HT-29 (cell line): ENCODE measurements at regions not wholly inside any gene's neighbourhood (a gene's known extent, or its start where the extent isn't known, plus 50 kb on each side); places are given as distances from the start of the nearest gene placed in this dataset.

Source experiments
- DNase-seq: peaks from one replicate; pipeline ENCODE4 v3.0.0-alpha.2; 2015; ENCODE audit warnings: low spot score

GRCh38 chr4:36394352-36394903 lies 113.0 kb downstream of the DTHD1 start:
- DNase-seq = peak; percentile 23

DNA sequence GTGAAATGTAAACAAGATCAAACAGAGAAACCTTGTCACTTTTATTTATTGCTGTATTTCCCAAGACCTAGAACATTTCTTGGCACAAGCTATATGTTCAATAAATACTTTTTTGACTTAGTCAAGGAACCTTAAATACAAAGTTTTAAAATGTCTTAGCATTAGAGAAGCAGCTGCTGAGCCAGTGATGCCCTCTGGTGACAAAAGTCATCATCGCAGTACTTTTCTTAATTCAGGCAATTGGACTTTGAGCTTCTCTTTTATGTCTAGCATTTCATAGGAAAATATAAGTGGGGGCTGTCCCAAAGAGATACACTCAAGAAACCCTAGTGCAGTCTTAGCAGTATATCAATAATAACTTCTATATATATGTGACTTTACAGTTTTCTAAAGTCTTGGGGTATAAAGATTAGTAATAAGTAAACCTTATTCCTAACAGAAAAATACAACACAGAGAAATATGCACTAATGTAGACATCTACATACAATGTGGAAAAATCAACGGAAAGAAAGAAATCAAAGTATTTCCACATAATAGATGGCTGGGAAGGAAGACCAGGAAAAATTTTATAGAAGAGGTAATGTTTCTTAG lies 118.4 kb downstream of the DTHD1 start:
- peak; percentile 68 for DNase-seq

GRCh38 chr4:36402008-36402758 lies 120.8 kb downstream of the DTHD1 start:
- no peak for DNase-seq

- no peak for DNase-seq
Measured at GRCh38 chr4:36411338-36411737, 129.9 kb downstream of the DTHD1 start.

GRCh38 chr4:36414248-36414647 lies 132.8 kb downstream of the DTHD1 start:
- DNase-seq = peak; percentile 43

DNA sequence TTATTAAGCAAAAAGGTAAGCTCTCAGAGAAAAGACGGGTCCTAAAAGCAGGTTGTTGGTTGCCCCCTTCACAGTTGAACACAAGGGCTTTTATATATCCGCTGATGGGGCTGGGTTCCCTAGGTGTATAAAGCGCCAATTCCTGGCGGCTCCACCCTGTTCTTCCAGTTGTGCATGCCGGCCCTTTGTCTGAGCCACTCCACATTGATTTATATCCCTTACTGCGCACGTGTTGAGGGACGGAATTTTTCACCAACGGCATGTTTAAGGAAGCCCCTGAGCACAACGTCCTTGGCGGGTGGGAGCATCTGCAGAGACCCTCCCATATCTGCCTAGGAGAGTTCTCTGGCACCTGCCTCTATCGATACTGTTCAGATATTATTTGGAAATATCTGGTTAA lies 135.7 kb downstream of the DTHD1 start:
- no peak for DNase-seq

- DNase-seq = peak; percentile 17
Measured at GRCh38 chr4:36420111-36420679, 138.8 kb downstream of the DTHD1 start.

DNA sequence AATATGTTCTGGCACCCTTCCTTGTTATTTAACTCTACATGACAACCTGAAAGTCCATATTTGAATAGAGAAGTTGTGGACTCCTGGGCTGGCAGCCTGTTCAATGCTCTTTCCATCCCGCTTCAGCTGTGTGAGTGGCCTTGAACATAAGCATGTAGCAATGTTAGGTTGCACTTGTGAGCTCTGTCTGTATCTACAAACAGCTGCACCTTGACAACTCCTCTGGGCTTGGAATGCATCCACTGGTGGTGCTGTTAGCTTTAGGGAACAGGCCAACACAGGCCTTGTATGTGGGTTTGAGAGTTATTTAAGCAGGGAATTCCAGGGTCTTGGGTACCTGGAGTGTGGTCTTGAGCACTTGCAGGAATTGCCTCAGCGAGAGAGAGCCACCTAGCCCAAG lies 141.2 kb downstream of the DTHD1 start:
- DNase-seq = no peak

GRCh38 chr4:36426741-36427140 lies 145.3 kb downstream of the DTHD1 start:
- no peak for DNase-seq

DNA sequence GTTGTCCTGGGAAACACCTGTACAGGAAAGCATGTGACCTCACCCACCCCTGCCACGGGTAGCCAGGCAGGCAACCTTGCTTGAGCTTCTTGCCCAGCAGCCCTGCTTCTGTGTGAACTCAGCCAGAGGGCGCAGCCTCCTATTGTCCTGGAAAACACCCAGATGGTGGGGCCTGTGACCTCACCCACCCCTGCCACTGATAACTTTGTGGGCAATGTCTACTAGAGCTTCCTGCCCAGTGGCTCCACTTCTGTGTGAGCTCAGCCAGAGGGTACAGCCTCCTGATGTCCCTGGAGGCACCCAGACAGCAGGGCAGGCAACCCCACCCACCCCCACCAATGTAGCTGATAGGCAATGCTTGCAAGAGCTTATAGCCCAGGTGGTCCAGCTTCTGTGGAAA lies 146.3 kb downstream of the DTHD1 start:
- DNase-seq = no peak

DNA sequence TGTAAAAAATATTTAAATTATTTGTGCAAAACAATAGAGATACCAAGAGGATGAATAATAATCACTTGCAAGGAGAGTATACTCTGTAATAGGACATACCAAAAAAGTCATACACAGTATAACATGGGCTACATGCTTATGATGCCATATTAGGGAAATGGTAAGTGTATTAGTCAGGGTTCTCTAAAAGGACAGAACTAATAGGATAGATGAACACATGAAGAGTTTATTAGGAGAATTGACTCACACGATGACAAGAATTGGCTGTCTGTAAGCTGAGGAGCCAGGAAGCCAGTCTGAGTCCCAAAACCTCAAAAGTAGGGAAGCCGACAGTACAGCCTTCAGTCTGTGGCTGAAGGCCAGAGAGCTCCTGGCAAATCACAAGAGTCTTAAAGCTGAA lies 151.2 kb downstream of the DTHD1 start:
- no peak for DNase-seq

DNA sequence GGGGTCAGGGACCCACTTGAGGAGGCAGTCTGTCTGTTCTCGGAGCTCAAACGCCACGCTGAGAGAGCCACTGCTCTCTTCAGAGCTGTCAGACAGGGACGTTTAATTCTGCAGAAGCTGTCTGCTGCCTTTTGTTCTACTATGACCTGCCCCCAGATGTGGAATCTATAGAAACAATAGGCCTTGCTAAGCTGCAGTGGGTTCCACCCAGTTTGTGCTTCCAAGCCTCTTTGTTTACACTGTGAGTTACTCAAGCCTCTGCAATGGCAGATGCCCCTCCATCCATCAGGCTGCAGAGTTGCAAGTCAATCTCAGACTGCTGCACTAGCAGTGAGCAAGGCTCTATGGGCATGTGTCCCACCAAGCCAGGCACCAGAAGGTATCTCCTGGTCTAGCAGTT lies 158.1 kb downstream of the DTHD1 start:
- no peak for DNase-seq

- no peak for DNase-seq
Measured at GRCh38 chr4:36445480-36445879, 164.1 kb downstream of the DTHD1 start.

DNA sequence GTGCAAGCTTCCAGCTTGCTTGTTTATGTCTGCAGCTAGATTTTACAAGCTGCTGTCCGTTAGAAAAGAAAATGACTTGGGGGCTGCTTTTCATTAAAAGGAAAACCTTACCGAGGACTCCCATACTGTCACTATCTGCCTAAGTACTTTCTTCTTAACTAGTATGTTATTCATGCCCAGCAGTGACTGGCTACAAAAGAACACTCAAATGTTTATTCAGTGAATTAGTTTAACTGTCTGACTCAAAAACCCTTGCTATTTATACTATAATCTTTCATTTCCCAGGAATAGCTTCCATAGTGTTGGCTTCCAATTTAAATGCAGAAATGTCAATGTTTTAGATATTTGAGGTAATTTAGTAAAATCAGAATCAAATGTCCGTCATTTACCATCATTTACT lies 164.9 kb downstream of the DTHD1 start:
- DNase-seq = no peak

DNA sequence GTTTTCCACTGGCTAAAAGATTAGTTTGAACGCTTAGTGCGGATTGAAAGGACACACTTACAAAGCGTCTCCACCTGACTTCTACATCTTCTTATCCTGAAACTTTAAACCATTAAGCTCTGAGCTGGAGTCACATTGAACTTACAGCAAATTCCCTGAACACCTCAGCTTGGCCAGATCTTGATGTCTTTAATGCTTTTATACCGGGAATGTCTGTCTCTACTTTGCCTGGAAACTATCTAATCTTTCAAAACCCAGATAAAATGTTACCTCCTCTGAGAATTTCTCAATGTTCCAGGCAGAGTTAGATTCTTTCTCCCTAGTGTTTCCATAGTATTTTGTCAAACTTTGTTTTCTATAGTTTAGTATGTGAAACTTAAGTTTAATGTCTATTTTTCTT lies 179.9 kb downstream of the DTHD1 start:
- no peak for DNase-seq

GRCh38 chr4:36467670-36468069 lies 186.3 kb downstream of the DTHD1 start:
- no peak for DNase-seq

GRCh38 chr4:36471903-36472302 lies 190.5 kb downstream of the DTHD1 start:
- no peak for DNase-seq

- DNase-seq = no peak
Measured at GRCh38 chr4:36476135-36476534, 194.7 kb downstream of the DTHD1 start.

DNA sequence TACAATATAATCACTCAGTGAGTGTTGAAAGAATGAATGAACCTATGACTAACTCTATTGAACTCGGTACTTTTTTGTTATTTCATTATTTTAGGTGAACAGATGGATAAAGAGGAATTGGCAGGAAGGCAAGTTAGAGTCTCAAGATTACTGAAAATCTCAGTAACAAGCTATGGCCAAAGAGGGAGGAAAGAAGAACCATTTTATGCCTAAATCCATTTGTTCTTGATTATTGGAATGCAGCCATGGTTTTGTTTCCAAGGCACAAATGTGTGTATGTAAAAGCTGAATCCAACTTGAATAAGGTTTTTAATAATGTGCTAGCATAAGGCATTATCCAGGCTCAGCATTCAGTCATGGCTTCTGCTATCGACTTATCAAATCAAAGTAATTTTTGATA lies 196.4 kb downstream of the DTHD1 start:
- no peak for DNase-seq

DNA sequence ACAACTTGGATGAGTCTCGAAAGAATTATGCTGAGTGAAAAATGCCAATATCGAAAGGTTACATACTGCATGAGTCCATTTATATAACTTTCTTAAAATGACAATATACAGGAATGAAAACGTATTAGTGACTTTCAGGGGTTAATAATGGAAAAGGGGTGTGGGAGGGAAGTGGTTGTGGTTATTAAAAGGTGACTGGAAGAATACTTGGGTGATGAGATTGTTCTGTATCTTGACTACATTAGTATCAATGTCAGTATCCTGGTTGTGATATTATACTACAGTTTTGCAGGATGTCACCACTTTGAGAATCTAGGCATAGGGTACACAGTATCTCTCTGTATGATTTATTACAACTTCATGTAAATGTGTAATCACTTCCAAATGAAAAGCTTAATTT lies 204.5 kb downstream of the DTHD1 start:
- no peak for DNase-seq

DNA sequence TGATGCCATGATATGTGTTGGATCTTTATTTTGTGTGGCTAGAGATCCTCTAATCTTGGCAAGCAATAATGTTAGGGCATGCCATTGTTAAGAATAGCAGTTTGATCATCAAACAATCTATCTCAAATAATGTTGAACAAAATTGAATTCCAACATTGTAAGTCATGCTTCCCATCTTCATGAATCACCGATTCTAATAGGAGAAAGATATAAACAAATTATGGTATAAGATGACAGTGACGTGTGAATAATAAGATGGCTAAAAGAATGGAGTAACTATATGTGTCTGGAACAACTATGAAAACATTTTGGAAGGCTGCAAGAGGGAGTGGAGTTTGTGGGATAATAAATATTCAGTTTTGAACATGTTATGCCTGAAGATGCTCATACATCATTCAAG lies 208.4 kb downstream of the DTHD1 start:
- no peak for DNase-seq

- DNase-seq = no peak
Measured at GRCh38 chr4:36492041-36492440, 210.6 kb downstream of the DTHD1 start.

GRCh38 chr4:36492590-36492989 lies 211.2 kb downstream of the DTHD1 start:
- no peak for DNase-seq
